ENCODE measurements at regions not wholly inside any gene's neighbourhood (a gene's known extent, or its start where the extent isn't known, plus 50 kb on each side); places are given as distances from the start of the nearest gene placed in this dataset.

GRCh38 chr6:165844232-165844631, 181.2 kb upstream of the PDE10A start:
- H3K4me3 ChIP-seq (ENCODE audit: low read depth in 1 of 2, low read length in 2 of 2) = no peak overlapping the region
- no peak overlapping the region for H3K4me2 ChIP-seq (ENCODE audit: insufficient read depth, low read length)
- DNase-seq = no peak
- no peak overlapping the region for H3K27ac ChIP-seq (ENCODE audit: low read length)
- ATAC-seq (ENCODE audit: insufficient read depth, low read depth) = no peak
- no peaks in the 10 kb centered on the region for H3K9me3 ChIP-seq (ENCODE audit: insufficient read depth, low read length, severe bottlenecking)
- H3K79me2 ChIP-seq (ENCODE audit: insufficient read depth, low read length) = no peaks in the 10 kb centered on the region
- TF ChIP-seq EZH2 (IDR thresholded peaks at IDR 0.05; ENCODE audit: borderline replicate concordance, low read depth, low read length, severe bottlenecking) = no peak
- H3K36me3 ChIP-seq (ENCODE audit: insufficient read depth, low read length) = no peaks in the 10 kb centered on the region
- no peak overlapping the region for H3K9ac ChIP-seq (ENCODE audit: low read depth, low read length)
- H3K27me3 ChIP-seq (ENCODE audit: insufficient read depth, low read length, poor library complexity) = peaks cover 8% of the 10 kb centered on the region
- H3K4me1 ChIP-seq (ENCODE audit: insufficient read depth, low read length) = 0 out of 2 replicates have a peak, but pooled peaks cover under 1% of the 10 kb centered on the region
- no peak overlapping the region for H2AFZ ChIP-seq (ENCODE audit: low read depth, low read length)
- H4K20me1 ChIP-seq (ENCODE audit: insufficient read depth, low read length) = no peaks in the 10 kb centered on the region

- Histone ChIP-seq H3K9ac (ENCODE audit: low read depth, low read length) (no peak overlapping the region), H3K4me1 (ENCODE audit: insufficient read depth, low read length) (no peaks in the 10 kb centered on the region), H2AFZ (ENCODE audit: low read depth, low read length) (no peak overlapping the region), H3K27ac (ENCODE audit: low read length) (no peak overlapping the region), H3K36me3 (ENCODE audit: insufficient read depth, low read length) (no peaks in the 10 kb centered on the region), H3K4me2 (ENCODE audit: insufficient read depth, low read length) (no peak overlapping the region), H3K4me3 (ENCODE audit: low read depth in 1 of 2, low read length in 2 of 2) (no peak overlapping the region), H4K20me1 (ENCODE audit: insufficient read depth, low read length) (no peaks in the 10 kb centered on the region), H3K27me3 (ENCODE audit: insufficient read depth, low read length, poor library complexity) (peaks cover 8% of the 10 kb centered on the region), H3K9me3 (ENCODE audit: insufficient read depth, low read length, severe bottlenecking) (no peaks in the 10 kb centered on the region), H3K79me2 (ENCODE audit: insufficient read depth, low read length) (no peaks in the 10 kb centered on the region)
- DNase-seq (no peak), ATAC-seq (ENCODE audit: insufficient read depth, low read depth) (no peak)
- TF ChIP-seq CTCF (IDR thresholded peaks at IDR 0.05; ENCODE audit: borderline replicate concordance, extremely low read depth, low read length, poor library complexity, severe bottlenecking) = no peak
- TF ChIP-seq EZH2 (IDR thresholded peaks at IDR 0.05; ENCODE audit: borderline replicate concordance, low read depth, low read length, severe bottlenecking) = no peak
These were observed 180.6 kb upstream of the PDE10A start for GRCh38 chr6:165843568-165844113.

DNA sequence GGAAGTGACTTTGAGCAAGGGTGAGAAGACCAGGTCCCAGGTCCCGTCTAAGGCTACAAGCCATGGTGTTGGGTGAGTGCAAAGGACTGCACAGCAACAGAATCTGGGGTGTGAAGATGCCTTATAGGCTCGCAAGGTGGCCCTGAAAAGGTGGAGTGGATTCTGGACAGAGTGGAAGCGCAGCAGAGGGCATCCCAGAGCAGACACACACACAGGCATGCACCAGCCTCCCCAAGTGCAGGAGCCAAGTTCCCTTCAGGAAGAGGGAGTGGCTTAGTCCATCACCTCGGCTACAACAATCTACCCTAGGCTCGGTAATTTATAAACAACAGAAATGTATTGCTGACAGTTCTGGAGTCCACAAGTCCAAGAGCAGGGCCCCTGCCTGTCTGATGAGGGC, 180.1 kb upstream of the PDE10A start:
- Histone ChIP-seq H3K36me3 (ENCODE audit: insufficient read depth, low read length) (no peaks in the 10 kb centered on the region), H3K79me2 (ENCODE audit: insufficient read depth, low read length) (no peaks in the 10 kb centered on the region), H2AFZ (ENCODE audit: low read depth, low read length) (no peak overlapping the region), H4K20me1 (ENCODE audit: insufficient read depth, low read length) (no peaks in the 10 kb centered on the region), H3K4me3 (ENCODE audit: low read depth in 1 of 2, low read length in 2 of 2) (no peak overlapping the region), H3K9me3 (ENCODE audit: insufficient read depth, low read length, severe bottlenecking) (no peaks in the 10 kb centered on the region), H3K4me2 (ENCODE audit: insufficient read depth, low read length) (no peak overlapping the region), H3K27me3 (ENCODE audit: insufficient read depth, low read length, poor library complexity) (peaks cover 8% of the 10 kb centered on the region), H3K9ac (ENCODE audit: low read depth, low read length) (no peak overlapping the region), H3K4me1 (ENCODE audit: insufficient read depth, low read length) (no peaks in the 10 kb centered on the region), H3K27ac (ENCODE audit: low read length) (no peak overlapping the region)
- ATAC-seq (ENCODE audit: insufficient read depth, low read depth) (no peak), DNase-seq (no peak)
- TF ChIP-seq CTCF (IDR thresholded peaks at IDR 0.05; ENCODE audit: borderline replicate concordance, extremely low read depth, low read length, poor library complexity, severe bottlenecking) (no peak), EZH2 (IDR thresholded peaks at IDR 0.05; ENCODE audit: borderline replicate concordance, low read depth, low read length, severe bottlenecking) (no peak)

GRCh38 chr6:165842281-165842936, 179.4 kb upstream of the PDE10A start:
- peaks cover 8% of the 10 kb centered on the region for H3K27me3 ChIP-seq (ENCODE audit: insufficient read depth, low read length, poor library complexity)
- no peaks in the 10 kb centered on the region for H3K4me1 ChIP-seq (ENCODE audit: insufficient read depth, low read length)
- no peak for TF ChIP-seq EZH2 (IDR thresholded peaks at IDR 0.05; ENCODE audit: borderline replicate concordance, low read depth, low read length, severe bottlenecking)
- no peak for TF ChIP-seq CTCF (IDR thresholded peaks at IDR 0.05; ENCODE audit: borderline replicate concordance, extremely low read depth, low read length, poor library complexity, severe bottlenecking)
- H3K9ac ChIP-seq (ENCODE audit: low read depth, low read length) = no peak overlapping the region
- no peak overlapping the region for H3K27ac ChIP-seq (ENCODE audit: low read length)
- H3K36me3 ChIP-seq (ENCODE audit: insufficient read depth, low read length) = no peaks in the 10 kb centered on the region
- no peak overlapping the region for H3K4me3 ChIP-seq (ENCODE audit: low read depth in 1 of 2, low read length in 2 of 2)
- no peaks in the 10 kb centered on the region for H3K79me2 ChIP-seq (ENCODE audit: insufficient read depth, low read length)
- no peaks in the 10 kb centered on the region for H3K9me3 ChIP-seq (ENCODE audit: insufficient read depth, low read length, severe bottlenecking)
- H3K4me2 ChIP-seq (ENCODE audit: insufficient read depth, low read length) = no peak overlapping the region
- no peak overlapping the region for H2AFZ ChIP-seq (ENCODE audit: low read depth, low read length)
- no peak for ATAC-seq (ENCODE audit: insufficient read depth, low read depth)
- H4K20me1 ChIP-seq (ENCODE audit: insufficient read depth, low read length) = no peaks in the 10 kb centered on the region
- no peak for DNase-seq

Data from DND-41 (cell line).